Stimulated activated CD8-positive, alpha-beta memory T cell treated with anti-CD3 and anti-CD28 coated beads, Interleukin-15, amount 100 ng/mL, for 48 hours (primary cell): ENCODE measurements at regions not wholly inside any gene's neighbourhood (a gene's known extent, or its start where the extent isn't known, plus 50 kb on each side); places are given as distances from the start of the nearest gene placed in this dataset.

Source experiments
- DNase-seq, 2 donors: peaks; one replicate each; pipeline ENCODE4 v3.0.0-alpha.2; 2020; ENCODE audit warnings: low read depth in 2 of 2

DNA sequence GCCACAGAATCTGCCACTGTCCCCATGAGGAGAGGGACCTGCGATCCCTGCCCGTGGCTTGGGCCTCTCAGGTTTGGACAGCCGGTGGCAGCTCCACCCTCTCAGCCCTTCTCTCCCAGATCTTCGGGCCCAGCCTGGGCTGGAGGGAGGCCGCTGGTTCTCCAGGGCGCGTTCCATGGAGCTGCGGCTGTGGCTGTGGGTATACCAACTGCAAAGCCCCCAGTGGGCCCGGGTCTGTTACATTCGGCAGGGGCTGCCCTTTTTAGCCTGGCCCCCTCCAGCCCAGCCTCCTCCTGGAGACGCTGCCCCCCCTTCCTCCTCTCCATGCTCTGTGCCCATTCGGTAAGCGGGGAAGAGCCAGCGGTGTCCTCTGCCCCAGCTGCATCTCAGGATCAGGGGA is 64.7 kb upstream of the ZNF469 start:
- no peak for DNase-seq

DNA sequence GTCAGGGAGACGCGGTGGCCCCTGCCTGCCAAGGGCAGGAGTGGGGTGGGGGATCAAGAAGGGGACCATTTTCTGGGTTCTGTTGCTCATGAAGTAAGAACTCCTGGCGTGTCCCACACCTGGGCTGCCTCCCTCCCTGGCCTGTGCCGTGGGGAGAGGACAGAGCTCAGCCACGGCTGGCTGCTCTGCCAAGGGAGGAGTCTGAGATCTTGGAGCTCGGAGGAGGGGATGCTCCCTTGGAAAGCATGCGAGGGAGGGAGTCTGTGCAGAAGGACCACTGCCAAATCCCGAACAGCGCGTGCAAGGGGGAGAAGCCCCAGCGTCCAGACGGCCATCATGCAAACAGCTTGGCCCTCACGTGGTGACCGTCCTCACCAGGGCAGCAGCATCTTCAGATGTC is 64.2 kb upstream of the ZNF469 start:
- DNase-seq: no peak

DNA sequence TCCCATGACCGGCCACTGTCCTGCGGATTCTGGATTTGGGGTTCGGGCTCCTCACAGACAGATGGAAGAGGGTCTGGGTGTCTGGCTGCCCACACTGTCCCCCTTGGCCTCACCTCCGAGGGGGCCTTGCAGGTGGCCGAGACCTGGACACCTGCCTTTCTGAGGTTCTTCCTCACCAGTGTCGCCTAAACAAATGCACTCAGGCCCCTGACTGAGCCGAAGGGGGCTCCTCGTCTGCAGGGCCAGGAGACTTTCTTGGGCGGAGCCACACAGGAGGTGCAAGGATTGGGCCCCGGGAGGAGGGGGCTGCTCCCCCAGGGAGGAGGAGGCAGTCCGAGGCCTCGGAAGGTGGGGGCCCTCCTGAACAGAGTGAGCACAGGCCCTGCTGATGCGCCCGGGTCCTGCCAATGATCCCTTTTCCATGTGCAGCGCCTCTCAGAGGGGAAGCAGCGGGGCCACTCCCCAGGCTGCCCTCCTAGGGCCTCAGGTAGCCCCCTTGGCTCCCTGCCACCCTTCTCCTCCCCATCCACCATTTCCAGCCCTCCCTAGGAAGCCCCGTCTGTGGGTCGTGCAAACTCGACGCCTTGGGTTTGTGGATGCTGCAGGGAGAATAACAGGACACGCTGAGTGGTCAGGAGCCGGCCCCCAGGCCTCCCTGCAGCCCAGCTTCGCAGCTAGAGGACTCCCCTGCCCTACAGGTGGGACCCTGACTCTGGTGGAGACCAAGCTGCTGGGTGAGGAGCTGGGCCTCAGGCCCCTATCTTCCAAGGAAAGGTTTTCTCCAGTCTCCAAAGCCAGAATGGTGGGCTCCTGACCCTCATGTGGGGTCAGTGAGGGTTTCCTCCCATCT is 63.4 kb upstream of the ZNF469 start:
- no peak for DNase-seq

DNA sequence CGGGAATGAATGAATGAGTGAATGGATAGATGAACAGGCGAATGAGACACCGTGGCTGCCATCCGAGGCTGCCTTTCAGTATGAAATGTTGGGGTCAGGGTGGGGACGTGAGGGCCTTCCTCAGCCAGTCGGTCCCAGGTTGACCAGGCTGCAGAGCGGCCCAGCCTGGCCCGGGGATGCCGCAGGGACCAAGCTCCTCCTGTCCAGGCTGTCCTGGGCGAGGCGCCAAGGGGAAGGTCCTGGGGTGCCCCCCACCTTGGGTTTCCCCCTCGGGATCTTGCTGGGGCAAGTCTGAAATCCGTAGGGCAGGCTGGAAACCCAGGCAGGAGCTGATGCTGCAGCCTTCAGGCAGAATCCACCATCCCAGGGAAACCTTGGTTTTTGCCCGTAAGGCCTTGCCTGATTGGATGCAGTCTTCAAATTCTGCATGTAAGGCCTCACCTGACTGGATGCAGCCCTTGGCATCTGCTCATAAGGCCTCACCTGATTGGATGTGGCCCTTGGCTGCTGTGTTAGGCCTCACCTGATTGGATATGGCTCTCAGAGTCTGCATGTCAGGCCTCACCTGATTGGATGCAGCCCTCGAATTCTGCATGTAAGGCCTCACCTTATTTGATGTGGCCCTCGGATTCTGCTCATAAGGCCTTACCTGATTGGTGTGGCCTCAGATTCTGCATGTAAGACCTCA is 61.7 kb upstream of the ZNF469 start:
- DNase-seq: no peak

DNA sequence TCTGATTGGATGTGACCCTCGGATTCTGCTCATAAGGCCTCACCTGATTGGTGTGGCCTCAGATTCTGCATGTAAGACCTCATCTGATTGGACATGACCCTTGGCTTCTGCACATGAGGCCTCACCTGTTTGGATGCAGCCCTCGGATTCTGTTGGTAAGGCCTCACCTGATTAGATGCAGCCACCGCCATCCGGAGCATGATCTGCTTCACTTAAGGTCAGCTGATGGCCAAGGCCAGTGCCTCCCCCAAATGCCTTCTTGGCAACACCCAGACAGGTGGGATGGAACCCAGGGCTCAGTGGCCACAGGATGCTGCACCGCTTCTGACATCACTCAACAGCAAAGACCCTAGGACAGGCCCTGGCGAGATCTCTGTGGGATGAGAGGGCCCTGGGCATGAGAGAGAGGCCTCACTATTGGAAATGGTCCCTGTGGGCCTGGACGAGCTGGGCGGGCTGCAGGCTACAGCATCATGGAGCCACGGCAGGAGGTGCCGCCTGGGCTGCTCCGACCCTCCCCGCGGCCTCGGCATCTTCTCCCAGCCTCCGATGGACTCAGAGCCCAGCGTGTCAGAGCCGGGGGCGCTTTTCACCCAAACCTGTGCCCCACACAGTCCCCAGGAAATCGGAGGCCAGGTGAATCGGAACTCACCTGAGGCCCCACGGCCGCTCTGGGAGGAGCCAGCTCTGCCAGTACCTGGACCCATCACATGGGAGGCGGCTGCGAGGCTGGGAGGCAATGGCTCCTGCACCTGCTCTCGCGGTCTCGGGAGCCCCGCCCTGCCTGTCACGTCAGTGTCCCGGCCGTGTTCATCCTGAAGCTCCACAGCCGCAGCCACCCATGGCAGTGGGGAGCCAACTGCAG is 60.9 kb upstream of the ZNF469 start:
- no peak for DNase-seq

DNA sequence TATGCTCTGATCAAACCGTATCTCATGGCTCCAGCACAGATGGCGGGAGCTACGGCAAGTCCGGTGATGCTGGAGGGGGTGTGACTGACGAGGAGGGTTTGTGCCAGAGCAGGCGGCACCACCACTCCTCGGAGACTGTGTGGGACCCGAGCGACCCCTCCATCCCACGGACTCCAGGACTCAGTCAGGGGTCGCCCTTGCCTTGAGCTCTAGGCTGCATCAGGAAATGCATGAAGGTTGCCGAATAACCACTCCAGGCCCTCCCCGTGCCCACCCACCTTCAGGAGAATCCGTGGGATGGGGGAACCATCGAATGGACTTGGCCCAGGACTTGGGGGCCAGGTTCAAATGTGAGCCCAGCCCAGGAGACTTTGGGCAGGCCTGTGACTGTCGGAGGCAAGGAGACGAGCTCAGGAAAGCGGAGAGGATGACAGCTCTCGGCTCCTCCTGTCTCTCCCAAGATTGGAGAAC is 60.2 kb upstream of the ZNF469 start:
- no peak for DNase-seq

DNA sequence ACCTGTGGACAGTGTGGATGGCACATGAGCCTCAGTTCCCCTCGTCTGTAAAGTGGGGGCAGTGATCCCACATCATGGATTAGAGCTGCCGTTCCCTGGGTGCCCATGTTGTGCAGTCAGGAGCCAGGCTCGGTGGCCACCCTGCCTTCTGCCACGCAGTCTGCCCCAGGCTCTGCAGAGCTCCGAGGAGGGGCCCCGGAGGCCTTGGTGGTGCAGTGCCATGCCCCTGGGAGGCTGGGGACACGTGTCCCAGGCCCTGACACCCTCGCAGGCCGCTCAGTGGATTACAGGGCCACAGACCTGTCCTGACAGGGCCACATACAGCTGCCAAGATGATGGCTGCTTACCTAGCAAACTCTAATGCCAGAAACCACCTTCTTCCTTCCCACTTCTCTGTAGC is 59.7 kb upstream of the ZNF469 start:
- no peak for DNase-seq

DNA sequence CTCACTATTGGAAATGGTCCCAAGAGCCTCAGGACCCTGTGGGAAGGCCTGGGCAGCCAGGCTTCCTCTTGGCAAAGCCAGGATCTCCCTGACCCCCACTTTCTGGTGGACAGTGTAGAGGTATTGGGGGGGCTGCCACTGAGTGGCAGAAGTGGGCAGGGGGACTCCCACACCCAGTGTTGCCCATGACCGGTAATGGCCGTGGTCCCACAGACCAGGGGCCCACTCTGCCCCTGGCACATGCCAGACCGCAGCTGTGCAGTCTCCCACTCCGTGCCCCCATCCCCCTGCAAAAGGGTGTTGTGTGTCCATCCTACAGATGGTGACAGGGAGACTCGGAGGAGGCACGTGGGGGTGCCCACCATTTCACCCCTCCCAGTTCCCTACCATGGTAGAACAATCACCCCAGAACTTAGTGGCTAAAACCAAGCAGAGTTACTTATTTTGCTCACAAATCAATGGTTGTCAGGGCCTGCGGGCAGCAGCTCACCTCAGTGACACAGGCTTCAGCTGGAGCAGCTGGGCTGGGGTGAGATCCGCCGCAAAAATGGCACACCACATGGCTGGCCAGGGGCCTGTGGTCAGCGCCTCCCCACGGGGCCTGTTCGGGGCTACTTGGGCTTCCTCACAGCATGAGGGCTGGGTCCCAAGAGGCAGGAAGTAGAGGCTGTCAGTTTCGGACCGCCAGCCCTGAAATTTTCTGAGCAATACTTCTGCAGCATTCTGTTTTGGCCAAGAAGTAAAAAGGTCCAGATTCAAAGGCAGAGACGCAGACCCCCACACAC is 59.0 kb upstream of the ZNF469 start:
- no peak for DNase-seq

DNA sequence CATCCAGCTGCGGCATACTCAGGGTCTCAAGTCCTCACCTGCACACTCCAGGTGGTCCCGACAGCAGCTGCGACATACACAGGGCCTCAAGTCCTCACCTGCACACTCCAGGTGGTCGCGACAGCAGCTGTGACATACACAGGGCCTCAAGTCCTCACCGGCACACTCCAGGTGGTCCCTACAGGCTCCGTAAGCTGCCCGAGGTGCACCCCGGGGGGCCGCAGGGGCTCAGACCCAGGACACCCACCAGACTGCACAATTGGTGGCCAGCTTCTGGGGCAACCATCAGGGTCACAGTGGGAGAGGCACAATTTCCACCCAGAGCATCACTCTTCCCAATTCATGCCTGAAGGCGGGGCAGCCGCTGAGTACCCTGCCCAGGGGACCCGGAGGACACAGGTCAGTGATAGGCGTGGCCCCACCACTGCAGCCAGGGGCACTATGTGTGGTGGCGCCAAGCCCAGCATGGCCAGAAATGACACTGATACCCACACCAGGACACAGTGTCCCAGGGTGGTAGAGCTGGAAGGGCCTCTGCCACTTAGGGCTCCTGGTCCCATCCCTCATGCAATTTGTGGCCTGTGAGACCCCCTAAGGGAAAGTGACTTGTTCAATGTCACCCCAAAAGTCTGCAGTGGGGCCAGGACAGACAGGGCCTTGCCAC is 57.5 kb upstream of the ZNF469 start:
- DNase-seq: no peak

DNA sequence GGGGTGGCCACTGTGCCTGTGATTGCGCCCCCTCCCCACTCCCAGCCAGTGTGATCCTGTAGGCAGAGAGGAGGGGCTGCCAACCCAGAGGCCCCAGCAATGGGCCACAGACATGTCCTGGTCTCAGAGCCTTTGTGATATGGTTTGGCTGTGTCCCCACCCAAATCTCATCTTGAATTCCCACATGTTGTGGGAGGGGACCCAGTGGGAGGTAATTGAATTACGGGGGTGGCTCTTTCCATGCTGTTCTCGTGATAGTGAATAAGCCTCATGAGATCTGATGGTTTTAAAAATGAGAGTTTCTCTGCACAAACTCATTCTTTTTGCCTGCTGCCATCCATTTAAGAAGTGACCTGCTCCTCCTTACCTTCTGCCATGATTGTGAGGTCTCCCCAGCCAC is 56.8 kb upstream of the ZNF469 start:
- DNase-seq: no peak

DNA sequence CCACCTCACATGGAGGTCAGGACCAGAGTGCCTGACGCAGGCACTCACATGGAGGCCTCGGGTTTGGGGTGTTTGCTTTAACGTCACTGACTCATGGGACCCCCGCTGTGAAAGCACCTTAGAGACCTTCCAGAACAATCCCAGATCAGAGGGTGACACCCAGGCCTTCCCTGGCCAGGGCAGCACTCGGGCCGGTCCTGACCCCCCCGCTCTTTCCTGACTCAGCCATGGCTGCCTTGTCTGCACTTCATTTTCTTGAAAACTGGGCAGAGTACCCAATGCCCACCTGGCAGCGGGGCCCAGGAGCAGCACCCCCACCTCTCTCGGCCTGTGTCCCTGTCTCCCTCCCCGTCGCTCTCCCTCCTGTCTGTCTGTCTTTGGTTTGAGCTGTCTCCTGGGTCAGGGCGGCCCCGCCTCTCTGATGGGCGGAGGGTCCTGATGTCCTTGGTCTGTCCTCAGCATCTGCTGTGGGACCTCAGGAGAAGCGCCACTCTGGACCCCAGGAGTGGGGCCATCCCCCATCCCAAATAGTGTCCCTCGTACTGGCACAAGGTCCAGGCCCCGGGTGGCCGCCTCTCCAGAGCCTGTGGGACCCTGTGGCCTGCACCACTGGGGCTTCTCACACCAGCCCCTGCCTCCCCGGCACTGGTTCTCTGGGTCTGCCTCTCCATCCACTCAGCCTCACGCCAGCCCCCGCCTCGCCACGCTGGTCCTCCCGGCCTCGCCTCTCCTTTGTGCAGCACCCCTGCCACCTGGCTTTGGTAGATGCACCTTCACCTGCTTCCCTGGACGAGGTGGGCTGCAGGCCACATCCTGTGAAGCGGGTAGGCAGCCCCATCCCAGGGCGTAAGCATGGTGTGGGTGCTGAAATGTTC is 55.9 kb upstream of the ZNF469 start:
- DNase-seq: no peak

DNA sequence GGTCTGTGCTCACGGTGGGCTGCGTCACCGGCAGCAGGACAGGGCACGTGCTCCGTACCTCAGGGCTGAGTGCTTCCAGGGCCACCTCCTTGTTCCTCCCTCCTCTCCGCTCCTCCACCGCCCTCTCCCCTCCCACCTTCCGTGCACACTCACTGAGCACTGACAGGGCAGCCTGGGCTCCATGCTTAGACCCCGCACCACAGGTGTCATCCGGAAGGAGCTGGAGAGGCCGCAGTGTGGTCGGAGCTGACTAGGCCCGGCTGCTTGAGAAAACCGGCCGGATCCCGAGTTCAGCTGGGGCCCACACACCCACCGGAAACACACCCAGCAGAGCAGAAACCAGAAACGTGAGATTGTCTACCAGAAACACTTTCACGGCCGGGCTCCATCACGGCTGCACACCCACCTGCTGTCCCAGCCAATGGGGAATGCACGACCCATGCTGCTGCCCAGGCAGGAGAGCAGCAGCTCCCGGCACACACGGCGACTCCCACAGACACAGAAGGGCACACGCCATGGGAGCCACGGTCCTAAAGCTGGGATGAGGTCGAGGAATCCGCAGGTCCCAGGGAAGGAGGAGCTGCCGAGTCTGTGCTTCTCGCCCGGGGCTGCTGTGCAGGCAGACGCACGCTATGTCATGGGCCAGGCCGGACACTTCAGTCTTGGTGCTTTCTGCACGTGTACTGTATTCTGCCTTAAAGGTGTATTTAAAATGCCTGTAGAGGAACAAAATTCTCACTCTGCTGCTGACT is 55.0 kb upstream of the ZNF469 start:
- DNase-seq: no peak

DNA sequence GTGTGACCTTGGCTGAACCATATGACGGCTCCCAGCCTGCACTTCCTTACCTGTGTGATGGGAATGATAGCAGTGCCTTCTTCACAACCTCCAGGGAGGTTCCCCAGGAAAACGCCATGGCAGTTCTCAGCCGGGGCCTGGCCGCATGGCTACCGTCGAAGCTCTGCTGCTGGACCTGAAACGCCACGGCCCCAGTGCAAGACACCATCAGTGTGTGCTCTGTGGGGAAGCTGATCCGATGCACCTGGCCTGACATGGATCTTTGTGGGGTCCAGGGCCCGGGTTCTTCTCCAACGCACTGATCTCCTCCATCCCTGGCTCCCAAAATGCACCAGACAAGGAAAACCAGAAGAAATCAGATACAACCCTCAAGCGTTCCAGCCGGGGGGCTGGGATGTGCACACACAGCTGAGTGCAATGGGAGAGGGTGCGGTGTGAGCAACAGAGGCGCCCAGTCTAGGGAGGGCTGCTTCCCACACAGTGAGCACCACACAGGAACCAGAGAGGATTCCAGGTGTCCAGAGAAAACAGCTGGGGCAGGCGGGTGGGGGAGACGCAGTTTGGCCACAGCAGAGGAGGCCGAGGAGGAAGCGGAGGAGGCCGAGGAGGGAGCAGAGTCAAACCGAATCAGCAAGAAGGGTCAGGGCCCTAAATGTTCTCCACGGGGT is 54.3 kb upstream of the ZNF469 start:
- no peak for DNase-seq

DNA sequence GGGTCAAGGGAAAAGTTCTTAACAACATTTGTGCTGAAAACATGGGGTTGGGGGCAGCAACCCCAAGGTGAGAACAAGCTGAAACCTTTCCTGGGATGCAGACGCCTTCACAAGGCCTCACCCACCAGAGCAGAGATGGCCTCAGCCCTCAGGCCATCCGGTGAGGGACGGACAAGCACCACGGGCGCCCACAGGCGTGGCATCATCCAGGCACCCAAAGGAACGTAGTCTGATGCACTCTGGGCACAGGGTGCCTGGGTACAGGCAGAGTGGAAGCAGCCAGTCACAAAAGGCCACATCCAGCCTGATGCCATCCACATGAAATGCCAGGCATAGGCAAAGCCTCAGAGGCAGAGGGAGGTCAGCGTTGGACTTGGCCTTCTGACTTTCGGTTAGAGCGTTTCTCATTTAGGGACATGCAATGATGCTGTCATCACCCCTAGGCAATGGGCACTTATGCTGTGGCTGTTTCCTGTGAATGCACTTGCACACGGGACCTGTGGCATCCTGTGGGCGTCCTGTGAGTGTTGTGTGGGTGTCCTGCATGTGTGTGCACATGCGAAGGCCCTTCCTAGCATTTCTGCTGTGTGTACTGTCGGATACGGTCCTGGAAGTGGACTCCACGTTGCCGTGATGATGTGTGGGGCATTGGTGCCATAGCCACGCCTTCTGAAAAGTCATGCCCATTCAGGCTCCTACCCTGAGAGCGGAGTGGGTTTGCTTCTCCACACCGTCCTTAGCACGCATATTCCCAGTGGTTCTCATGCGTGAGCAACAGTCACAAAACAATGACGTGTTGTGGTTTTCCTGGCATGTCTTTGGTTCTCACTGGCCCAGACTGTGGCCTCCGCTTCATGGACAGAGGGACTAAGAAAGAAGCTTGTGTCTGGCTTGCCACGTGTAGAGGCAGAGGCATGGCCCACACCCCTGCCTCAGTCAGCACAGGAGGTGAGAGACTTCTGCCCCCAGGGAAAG is 52.7 kb upstream of the ZNF469 start:
- no peak for DNase-seq

DNA sequence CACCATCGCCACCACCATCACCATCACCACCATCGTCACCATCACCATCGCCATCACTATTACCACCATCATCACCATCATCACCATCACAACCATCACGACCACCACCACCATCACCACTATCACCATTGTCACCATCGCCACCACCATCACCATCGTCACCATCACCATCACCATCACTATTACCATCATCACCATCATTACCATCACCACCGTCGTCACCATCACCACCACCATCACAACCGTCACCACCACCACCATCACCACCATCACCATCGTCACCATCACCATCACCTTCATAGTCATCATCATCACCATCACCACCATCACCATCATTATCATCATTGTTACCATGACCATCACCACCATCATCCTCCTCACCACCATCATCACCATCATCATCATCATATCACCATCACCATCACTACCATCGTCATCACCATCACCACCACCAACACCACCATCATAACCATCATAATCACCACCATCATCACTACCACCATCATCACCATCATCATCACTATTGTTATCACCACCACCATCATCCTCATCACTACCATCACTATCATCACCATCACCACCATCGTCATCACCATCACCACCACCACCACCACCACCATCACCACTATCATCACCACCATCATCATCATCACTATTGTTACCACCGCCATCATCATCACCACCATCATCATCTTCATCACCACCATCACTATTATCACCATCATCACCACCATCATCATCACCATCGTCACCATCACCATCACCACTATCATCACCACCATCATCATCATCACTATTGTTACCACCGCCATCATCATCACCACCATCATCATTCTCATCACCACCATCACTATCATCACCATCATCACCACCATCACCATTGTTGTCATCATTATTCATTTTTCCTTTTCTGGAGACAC is 51.5 kb upstream of the ZNF469 start:
- DNase-seq: no peak
